Central memory CD4-positive, alpha-beta T cell (primary cell): ENCODE measurements at regions not wholly inside any gene's neighbourhood (a gene's known extent, or its start where the extent isn't known, plus 50 kb on each side); places are given as distances from the start of the nearest gene placed in this dataset.
"Not testable (repeated sequence)": the region's sequence is repeated elsewhere in the genome, so short reads cannot be mapped to it uniquely, and the experiment has no call there.

ENCODE experiments used
- DNase-seq: peaks from one replicate; pipeline ENCODE4 v3.0.0; 2022

- no peak for DNase-seq
These were observed 171.5 kb downstream of the MYCN start for GRCh38 chr2:16111838-16112210.

GRCh38 chr2:16109821-16110310 lies 169.5 kb downstream of the MYCN start:
- DNase-seq, result no peak

- no peak for DNase-seq
These were observed 169.0 kb downstream of the MYCN start for GRCh38 chr2:16109368-16109820.

- no peak for DNase-seq
These were observed 166.9 kb downstream of the MYCN start for GRCh38 chr2:16107246-16107645.

GRCh38 chr2:16106619-16107018 lies 166.3 kb downstream of the MYCN start:
- no peak for DNase-seq

GRCh38 chr2:16105669-16106281 lies 165.4 kb downstream of the MYCN start:
- DNase-seq, result no peak

- no peak for DNase-seq
These were observed 164.8 kb downstream of the MYCN start for GRCh38 chr2:16104949-16105668.

GRCh38 chr2:16104315-16104948 lies 164.1 kb downstream of the MYCN start:
- DNase-seq, result no peak

GRCh38 chr2:16103614-16104314 lies 163.4 kb downstream of the MYCN start:
- DNase-seq, result no peak

GRCh38 chr2:16102976-16103380 lies 162.6 kb downstream of the MYCN start:
- DNase-seq, result no peak

GRCh38 chr2:16102358-16102975 lies 162.1 kb downstream of the MYCN start:
- no peak for DNase-seq

GRCh38 chr2:16101196-16101595 lies 160.8 kb downstream of the MYCN start:
- DNase-seq, result no peak

GRCh38 chr2:16100006-16100405 lies 159.7 kb downstream of the MYCN start:
- no peak for DNase-seq

- no peak for DNase-seq
These were observed 159.0 kb downstream of the MYCN start for GRCh38 chr2:16099326-16099725.

GRCh38 chr2:16096962-16097361 lies 156.6 kb downstream of the MYCN start:
- DNase-seq, result no peak

- not testable (repeated sequence) for DNase-seq
These were observed 155.1 kb downstream of the MYCN start for GRCh38 chr2:16095483-16095882.

GRCh38 chr2:16094811-16095210 lies 154.5 kb downstream of the MYCN start:
- no peak for DNase-seq

GRCh38 chr2:16093639-16094529 lies 153.5 kb downstream of the MYCN start:
- no peak for DNase-seq

- no peak for DNase-seq
These were observed 152.7 kb downstream of the MYCN start for GRCh38 chr2:16092861-16093638.

GRCh38 chr2:16091576-16092282 lies 151.4 kb downstream of the MYCN start:
- DNase-seq, result no peak
